ENCODE measurements at regions not wholly inside any gene's neighbourhood (a gene's known extent, or its start where the extent isn't known, plus 50 kb on each side); places are given as distances from the start of the nearest gene placed in this dataset.

GRCh38 chr10:31709476-31709875, 219.2 kb downstream of the ARHGAP12 start:
- Histone ChIP-seq H4K8ac (ENCODE audit: low read depth in 2 of 2, low read length in 2 of 2) (no peak overlapping the region), H3K36me3 (ENCODE audit: control insufficient read depth, insufficient read depth, low read length) (no peaks in the 10 kb centered on the region), H2AFZ (replicated peaks; ENCODE audit: low read length, poor library complexity) (no peak overlapping the region), H3K4ac (ENCODE audit: low read depth, low read length) (no peak overlapping the region), H3K79me1 (ENCODE audit: low read depth in 1 of 2, low read length in 2 of 2) (no peaks in the 10 kb centered on the region), H3K4me3 (ENCODE audit: insufficient read depth, low read depth, low read length) (no peak overlapping the region), H3K18ac (ENCODE audit: low read depth, low read length) (no peak overlapping the region), H3K56ac (ENCODE audit: extremely low read depth, insufficient read depth, low read length) (no peak overlapping the region), H3K4me1 (ENCODE audit: control insufficient read depth, insufficient read depth, low read length) (peaks cover 15% of the 10 kb centered on the region), H3K9ac (ENCODE audit: low read depth, low read length) (no peak overlapping the region), H2AK5ac (ENCODE audit: low read depth, low read length) (no peak overlapping the region; the same call in 1 of the 2 replicates), H4K20me1 (ENCODE audit: insufficient read depth, low read length) (no peaks in the 10 kb centered on the region), H2BK120ac (ENCODE audit: low read depth, low read length) (no peak overlapping the region), H2AK9ac (replicated peaks; ENCODE audit: low read depth, low read length, poor library complexity) (no peak overlapping the region), H3K27ac (ENCODE audit: insufficient read depth, low read length) (no peak overlapping the region), H2BK5ac (ENCODE audit: low read depth, low read length, poor library complexity, severe bottlenecking) (no peak overlapping the region), H3K4me2 (ENCODE audit: low read depth, low read length) (no peak overlapping the region), H2BK20ac (ENCODE audit: low read depth, low read length) (peak overlapping the region; percentile 38; the same call in 1 of the 2 replicates), H3K14ac (replicated peaks; ENCODE audit: low read depth, low read length) (no peak overlapping the region), H4K5ac (ENCODE audit: low read depth, low read length) (no peak overlapping the region; the same call in 1 of the 2 replicates), H3K27me3 (ENCODE audit: control insufficient read depth, insufficient read depth, low read length) (no peaks in the 10 kb centered on the region), H3K23ac (ENCODE audit: low read depth, low read length) (no peak overlapping the region), H2BK15ac (ENCODE audit: low read depth, low read length) (peak overlapping the region; percentile 76; the same call in 2 of the 3 replicates), H3K9me3 (ENCODE audit: control insufficient read depth, insufficient read depth, low read length) (peaks cover 12% of the 10 kb centered on the region), H3K9me1 (ENCODE audit: insufficient read depth, low read length) (peaks cover 6% of the 10 kb centered on the region), H4K91ac (ENCODE audit: insufficient read depth, low read depth, low read length) (no peak overlapping the region; the same call in 1 of the 2 replicates)
- POLR2A ChIA-PET (ENCODE audit: unreplicated experiment), result no interaction called here
- dilution Hi-C loops (cut with HindIII; ENCODE audit: low sequenced_read_pairs, unreplicated experiment), result no loop called here
- intact Hi-C loops (cut with micrococcal nuclease), result no loop called here
- in situ Hi-C loops (cut with MboI; ENCODE audit: low sequenced_read_pairs), result no loop called here
- TF ChIP-seq SMC3 (IDR thresholded peaks at IDR 0.05; ENCODE audit: low read depth, low read length), result no peak
- no peak for TF ChIP-seq RFX5 (IDR thresholded peaks at IDR 0.05; ENCODE audit: low read depth, low read length)
- no peak for TF ChIP-seq NFE2L2 (IDR thresholded peaks at IDR 0.05; ENCODE audit: low read depth, low read length)
- TF ChIP-seq MAFK (IDR thresholded peaks at IDR 0.05; ENCODE audit: low read depth, low read length), result no peak
- no peak for TF ChIP-seq BHLHE40 (IDR thresholded peaks at IDR 0.05; ENCODE audit: low read depth, low read length)
- no peak for TF ChIP-seq CHD1 (IDR thresholded peaks at IDR 0.05; ENCODE audit: low read depth, low read length)
- no peak for TF ChIP-seq POLR2A (IDR thresholded peaks at IDR 0.05; ENCODE audit: low read depth, low read length)
- no peak for TF ChIP-seq RCOR1 (IDR thresholded peaks at IDR 0.05; ENCODE audit: insufficient replicate concordance, low read length)
- TF ChIP-seq MXI1 (IDR thresholded peaks at IDR 0.05; ENCODE audit: borderline replicate concordance, low read depth, low read length), result no peak
- no peak for TF ChIP-seq CEBPB (IDR thresholded peaks at IDR 0.05; ENCODE audit: low read depth, low read length)
- DNase-seq (no peak), ATAC-seq (ENCODE audit: low read depth) (no peak)
- CTCF ChIA-PET, result interaction anchor here (0.5 kb wide), 1 partner anchor 67 kb away, joined by 3 read pairs; no protein-coding TSS in a partner anchor
- no TSS peak for BruUV-seq (replicated peaks)
